Common myeloid progenitor, CD34-positive (primary cell): ENCODE measurements at regions not wholly inside any gene's neighbourhood (a gene's known extent, or its start where the extent isn't known, plus 50 kb on each side); places are given as distances from the start of the nearest gene placed in this dataset.

Experiments
- CTCF ChIA-PET: fragments of 350-600 bp; sonication (Branson Sonifier 250); formaldehyde crosslinking; loops from one replicate; lab custom pipeline; 2021; ENCODE audit warnings: antibody characterized with exemption; lab: Charles Lee
- POLR2A ChIA-PET: fragments of 350-600 bp; sonication (Branson Sonifier 250); formaldehyde crosslinking; loops from one replicate; lab custom pipeline; 2021; ENCODE audit warnings: antibody characterized with exemption; lab: Charles Lee
- DNase-seq, 3 donors: peaks; one replicate each; pipeline versions ENCODE4 v3.0.0 to v3.0.0-alpha.2; 2013
- H3K27ac ChIP-seq, 2 experiments: 1 replicate in 1 of 2; 2 replicates in 1 of 2; pipeline ENCODE4 v1.7.0; 2013; ENCODE audit warnings: inconsistent platforms in 2 of 2, low read length in 2 of 2, mild to moderate bottlenecking in 2 of 2, low read depth in 1 of 2, moderate library complexity in 1 of 2; ENCODE audit not compliant: severe bottlenecking in 2 of 2, insufficient read depth in 1 of 2, poor library complexity in 1 of 2
- H3K27me3 ChIP-seq, 5 experiments: replicated peaks in 2 of 5; 1 replicate in 3 of 5; 2 replicates in 2 of 5; pipeline versions ENCODE4 v1.6.1 to v1.7.0; 2013; ENCODE audit warnings: low read length in 4 of 5, mild to moderate bottlenecking in 2 of 5, moderate library complexity in 2 of 5, inconsistent platforms in 1 of 5; ENCODE audit not compliant: insufficient read depth in 5 of 5, control insufficient read depth in 4 of 5
- H3K36me3 ChIP-seq, 4 experiments: 1 replicate in 2 of 4; 2 replicates in 2 of 4; pipeline versions ENCODE4 v1.6.1 to v1.7.0; 2013; ENCODE audit warnings: low read length in 3 of 4, control low read depth in 1 of 4, mild to moderate bottlenecking in 1 of 4; ENCODE audit not compliant: control insufficient read depth in 4 of 4, insufficient read depth in 4 of 4
- H3K4me1 ChIP-seq, 4 experiments: 1 replicate in 3 of 4; 2 replicates in 1 of 4; pipeline versions ENCODE4 v1.6.1 to v1.7.1; 2013; ENCODE audit warnings: low read length in 3 of 4, mild to moderate bottlenecking in 3 of 4, control low read depth in 1 of 4, inconsistent platforms in 1 of 4, moderate library complexity in 1 of 4; ENCODE audit not compliant: control insufficient read depth in 4 of 4, insufficient read depth in 4 of 4; ENCODE audit errors: control extremely low read depth in 1 of 4
- H3K4me3 ChIP-seq, 7 experiments: 1 replicate in 4 of 7; 2 replicates in 3 of 7; pipeline versions ENCODE4 v1.5.1 to v1.7.0; 2013; ENCODE audit warnings: mild to moderate bottlenecking in 7 of 7, low read length in 6 of 7, moderate library complexity in 6 of 7, inconsistent platforms in 2 of 7, low read depth in 2 of 7, control low read depth in 1 of 7; ENCODE audit not compliant: insufficient read depth in 4 of 7, control insufficient read depth in 1 of 7; ENCODE audit errors: extremely low read depth in 1 of 7
- H3K9me3 ChIP-seq, 5 experiments: 1 replicate in 4 of 5; 2 replicates in 1 of 5; pipeline versions ENCODE4 v1.6.1 to v1.7.1; 2013; ENCODE audit warnings: low read length in 4 of 5, mild to moderate bottlenecking in 2 of 5, inconsistent platforms in 1 of 5, low read depth in 1 of 5, moderate library complexity in 1 of 5; ENCODE audit not compliant: control insufficient read depth in 4 of 5, insufficient read depth in 2 of 5; ENCODE audit errors: control extremely low read depth in 1 of 5
- WGBS: methylation state at CpG from one replicate; pipeline ENCODE4 v1.1.5; 2013; ENCODE audit not compliant: insufficient coverage; 5-methylcytosine and 5-hydroxymethylcytosine counted together

GRCh38 chr12:14138495-14138894 lies 157.1 kb upstream of the GRIN2B start:
- peak in 2 of 3 donors; percentile 2 to 7 for DNase-seq
- H3K4me3 ChIP-seq = no peak overlapping the region
- H3K36me3 ChIP-seq = no peaks in the 10 kb centered on the region
- no peaks in the 10 kb centered on the region for H3K9me3 ChIP-seq
- H3K27ac ChIP-seq = no peak overlapping the region
- H3K4me1 ChIP-seq = no peaks in the 10 kb centered on the region
- ChIA-PET CTCF (no interaction called here), POLR2A (no interaction called here)
- 64% methylated on average over 6 of the region's 6 CpGs for WGBS
- peaks cover 0 to 5% (median 2%) of the 10 kb centered on the region in 5 experiments for H3K27me3 ChIP-seq

DNA sequence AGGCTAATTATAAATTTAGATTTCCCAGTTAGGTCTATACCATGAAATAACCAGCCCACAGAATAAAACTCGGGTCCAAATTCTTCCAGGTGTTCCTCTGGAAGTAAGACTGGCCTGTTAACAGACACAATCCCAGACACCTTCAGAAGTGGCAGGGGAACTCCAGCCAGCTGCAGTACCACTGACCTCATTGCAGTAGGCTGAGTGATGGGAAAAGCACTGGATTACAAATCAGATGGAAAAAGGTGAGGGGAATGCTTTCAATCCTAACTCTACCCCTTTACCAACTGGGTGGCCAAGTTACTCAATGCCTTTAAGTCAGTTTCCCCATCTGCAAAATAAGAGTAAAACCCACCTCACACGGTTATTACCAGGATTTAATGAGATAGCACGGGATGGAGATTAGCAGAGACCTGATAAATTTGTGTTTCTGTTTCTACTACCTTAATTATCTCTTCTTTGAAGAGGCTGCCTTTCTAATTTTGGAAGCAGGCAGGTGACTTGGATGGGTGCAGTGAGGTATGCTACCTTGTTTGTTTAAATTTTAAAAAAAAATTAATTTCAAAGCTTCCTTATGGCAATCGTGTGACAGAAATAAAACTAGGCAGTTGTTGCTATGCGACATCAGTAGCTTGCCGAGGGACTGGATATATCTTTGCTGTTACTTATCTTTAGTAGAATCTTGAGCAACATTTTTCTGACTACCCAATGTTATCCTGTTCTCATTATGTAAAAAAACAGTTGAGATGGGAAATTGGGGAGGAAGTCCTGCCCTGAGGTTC lies 167.3 kb upstream of the GRIN2B start:
- no peaks in the 10 kb centered on the region for H3K9me3 ChIP-seq
- no peak overlapping the region for H3K27ac ChIP-seq
- WGBS = 67% methylated on average over 1 of the region's 6 CpGs
- POLR2A ChIA-PET = no interaction called here
- H3K36me3 ChIP-seq = no peaks in the 10 kb centered on the region
- CTCF ChIA-PET = interaction anchor here (1.2 to 1.5 kb wide), 2 partner anchors 9 to 18 kb away, joined by 3 to 4 read pairs; no protein-coding TSS in a partner anchor
- no peaks in the 10 kb centered on the region for H3K4me1 ChIP-seq
- no peak overlapping the region for H3K4me3 ChIP-seq
- DNase-seq = no peak
- H3K27me3 ChIP-seq = no peaks in the 10 kb centered on the region

GRCh38 chr12:14153803-14154202 lies 172.4 kb upstream of the GRIN2B start:
- Histone ChIP-seq H3K27me3 (peaks cover 0 to under 1% (median 0%) of the 10 kb centered on the region in 5 experiments), H3K9me3 (no peaks in the 10 kb centered on the region), H3K4me3 (no peak overlapping the region), H3K27ac (no peak overlapping the region), H3K36me3 (no peaks in the 10 kb centered on the region), H3K4me1 (no peaks in the 10 kb centered on the region)
- no peak for DNase-seq
- ChIA-PET CTCF (no interaction called here), POLR2A (no interaction called here)
- no CpG with 5 or more reads among the region's 1 CpG for WGBS

- Histone ChIP-seq H3K9me3 (no peaks in the 10 kb centered on the region), H3K36me3 (no peaks in the 10 kb centered on the region), H3K4me3 (no peak overlapping the region), H3K27me3 (peaks cover 0 to 2% (median 0%) of the 10 kb centered on the region in 5 experiments), H3K4me1 (no peaks in the 10 kb centered on the region), H3K27ac (no peak overlapping the region)
- POLR2A ChIA-PET = no interaction called here
- DNase-seq = no peak
- CTCF ChIA-PET = no interaction called here
- 75% methylated on average over 2 of the region's 2 CpGs for WGBS
These were observed 175.2 kb upstream of the GRIN2B start for GRCh38 chr12:14156606-14157005.

DNA sequence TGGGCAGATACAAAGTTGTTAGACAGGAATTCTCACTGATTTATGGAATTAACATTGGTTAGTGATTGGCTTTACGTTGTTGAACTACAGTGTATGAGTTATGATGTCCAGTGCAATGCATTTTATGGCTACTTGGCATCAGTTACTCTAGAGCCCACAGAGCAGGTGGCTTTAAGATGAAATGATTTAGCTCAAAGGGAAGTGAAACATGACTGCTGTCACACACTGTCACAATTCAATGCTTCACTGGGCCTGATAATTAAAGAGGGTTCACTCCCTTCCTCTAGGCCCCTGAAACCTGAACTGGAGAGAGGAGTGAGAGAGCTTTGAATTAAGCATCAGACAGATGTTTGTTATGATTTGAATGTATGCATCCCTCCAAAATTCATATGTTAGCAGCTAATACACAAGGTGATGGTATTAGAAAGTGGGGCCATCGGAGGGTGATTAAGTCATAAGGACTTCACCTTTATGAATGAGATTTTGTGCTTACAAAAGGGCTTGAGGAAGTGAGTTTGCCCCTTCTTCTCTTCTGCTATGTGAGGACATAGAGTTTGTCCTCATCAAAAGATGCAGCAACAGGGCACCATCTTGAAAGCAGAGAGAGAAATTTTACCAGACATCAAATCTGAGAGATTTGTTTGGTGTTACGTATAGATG lies 175.8 kb upstream of the GRIN2B start:
- ChIA-PET POLR2A (no interaction called here), CTCF (no interaction called here)
- Histone ChIP-seq H3K4me3 (no peak overlapping the region), H3K27ac (no peak overlapping the region), H3K27me3 (peaks cover 0 to 2% (median 0%) of the 10 kb centered on the region in 5 experiments), H3K9me3 (no peaks in the 10 kb centered on the region), H3K4me1 (no peaks in the 10 kb centered on the region), H3K36me3 (no peaks in the 10 kb centered on the region)
- DNase-seq = peak in 1 of 3 donors; percentile 40
- WGBS = 87% methylated on average over 2 of the region's 3 CpGs

- DNase-seq = no peak
- no peak overlapping the region for H3K4me3 ChIP-seq
- ChIA-PET CTCF (no interaction called here), POLR2A (no interaction called here)
- H3K36me3 ChIP-seq = no peaks in the 10 kb centered on the region
- WGBS = 96% methylated on average over 8 of the region's 8 CpGs
- no peaks in the 10 kb centered on the region for H3K27me3 ChIP-seq
- no peaks in the 10 kb centered on the region for H3K9me3 ChIP-seq
- H3K27ac ChIP-seq = no peak overlapping the region
- peaks cover 0 to 5% (median 0%) of the 10 kb centered on the region in 4 experiments for H3K4me1 ChIP-seq
These were observed 182.9 kb upstream of the GRIN2B start for GRCh38 chr12:14164266-14164665.
